ENCODE measurements at regions not wholly inside any gene's neighbourhood (a gene's known extent, or its start where the extent isn't known, plus 50 kb on each side); places are given as distances from the start of the nearest gene placed in this dataset.

DNA sequence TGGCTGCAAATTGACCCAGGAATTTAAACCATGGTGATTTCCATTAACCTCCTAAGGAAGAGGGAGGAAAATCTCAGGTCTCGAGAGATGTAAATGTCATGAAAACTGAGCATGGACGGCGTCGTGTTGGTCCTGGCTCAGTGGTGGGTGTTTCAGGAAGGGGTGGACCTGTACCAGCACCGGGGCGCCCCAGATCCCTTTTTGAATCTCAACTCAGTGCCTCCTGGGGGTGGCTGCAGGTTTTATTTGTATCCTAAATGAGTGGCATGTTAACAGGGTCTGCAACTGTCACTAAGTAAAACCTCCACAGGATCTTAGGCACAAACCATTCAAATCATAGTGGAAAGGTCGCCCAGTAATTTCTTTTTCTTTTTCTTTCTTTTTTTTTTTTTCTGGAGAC lies 101.3 kb downstream of the ASCL4 start:
- TF ChIP-seq, protein P1, sequence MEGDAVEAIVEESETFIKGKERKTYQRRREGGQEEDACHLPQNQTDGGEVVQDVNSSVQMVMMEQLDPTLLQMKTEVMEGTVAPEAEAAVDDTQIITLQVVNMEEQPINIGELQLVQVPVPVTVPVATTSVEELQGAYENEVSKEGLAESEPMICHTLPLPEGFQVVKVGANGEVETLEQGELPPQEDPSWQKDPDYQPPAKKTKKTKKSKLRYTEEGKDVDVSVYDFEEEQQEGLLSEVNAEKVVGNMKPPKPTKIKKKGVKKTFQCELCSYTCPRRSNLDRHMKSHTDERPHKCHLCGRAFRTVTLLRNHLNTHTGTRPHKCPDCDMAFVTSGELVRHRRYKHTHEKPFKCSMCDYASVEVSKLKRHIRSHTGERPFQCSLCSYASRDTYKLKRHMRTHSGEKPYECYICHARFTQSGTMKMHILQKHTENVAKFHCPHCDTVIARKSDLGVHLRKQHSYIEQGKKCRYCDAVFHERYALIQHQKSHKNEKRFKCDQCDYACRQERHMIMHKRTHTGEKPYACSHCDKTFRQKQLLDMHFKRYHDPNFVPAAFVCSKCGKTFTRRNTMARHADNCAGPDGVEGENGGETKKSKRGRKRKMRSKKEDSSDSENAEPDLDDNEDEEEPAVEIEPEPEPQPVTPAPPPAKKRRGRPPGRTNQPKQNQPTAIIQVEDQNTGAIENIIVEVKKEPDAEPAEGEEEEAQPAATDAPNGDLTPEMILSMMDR (optimal IDR thresholded peaks at IDR 0.05 in 1 of 3, IDR thresholded peaks at IDR 0.05 in 1 of 3, conservative IDR thresholded peaks at IDR 0.05 in 1 of 3; ENCODE audit: extremely low read depth in 1 of 3, insufficient read depth in 2 of 3, low read length in 3 of 3): no peak
- no peak for TF ChIP-seq EZH2 (IDR thresholded peaks at IDR 0.05; ENCODE audit: low read length)
